SK-N-SH treated with all-trans-retinoic acid at 6 μM for 48 hours (cell line): ENCODE measurements at regions not wholly inside any gene's neighbourhood (a gene's known extent, or its start where the extent isn't known, plus 50 kb on each side); places are given as distances from the start of the nearest gene placed in this dataset.
A peak's percentile ranks its signal among the peaks of the same experiment; 100 is the strongest.

Experiments
- ATAC-seq: fragments of 200-7000 bp; cut with Tn5 transposase; 3 replicates; pipeline ENCODE4 v1.9.1; 2020; ENCODE audit warnings: mild to moderate bottlenecking, moderate library complexity
- ARNTL ChIP-seq: fragments of 450-650 bp; formaldehyde crosslinking; IDR thresholded peaks from 2 replicates; pipeline ENCODE4 v1.5.0; 2020; ENCODE audit warnings: low read depth, mild to moderate bottlenecking, moderate library complexity, borderline replicate concordance
- BACH2 ChIP-seq: fragments of 250-450 bp; sonication (Bioruptor Pico); IDR thresholded peaks from 2 replicates; pipeline ENCODE4 v1.9.0; 2021; ENCODE audit warnings: mild to moderate bottlenecking, borderline replicate concordance
- CREB5 ChIP-seq: fragments of 250-450 bp; sonication (Bioruptor Pico); IDR thresholded peaks from 2 replicates; pipeline ENCODE4 v1.5.1; 2020; ENCODE audit warnings: low read depth, mild to moderate bottlenecking, moderate library complexity
- CSDC2 ChIP-seq: fragments of 250-450 bp; sonication (Bioruptor Pico); IDR thresholded peaks from 2 replicates; pipeline ENCODE4 v1.5.0; 2020; ENCODE audit warnings: mild to moderate bottlenecking, moderate library complexity
- CSRNP3 ChIP-seq: fragments of 250-450 bp; sonication (Bioruptor Pico); IDR thresholded peaks from 2 replicates; pipeline ENCODE4 v1.5.1; 2021; ENCODE audit warnings: mild to moderate bottlenecking, moderate library complexity
- ESRRG ChIP-seq: fragments of 250-450 bp; sonication (Bioruptor Pico); IDR thresholded peaks from 2 replicates; pipeline ENCODE4 v1.6.1; 2021; ENCODE audit warnings: mild to moderate bottlenecking
- GLIS3 ChIP-seq: fragments of 250-450 bp; sonication (Bioruptor Pico); IDR thresholded peaks from 2 replicates; pipeline ENCODE4 v1.5.0; 2020; ENCODE audit warnings: mild to moderate bottlenecking, moderate library complexity
- ISL1 ChIP-seq: fragments of 250-450 bp; sonication (Bioruptor Pico); IDR thresholded peaks from 2 replicates; pipeline ENCODE4 v2.1.2; 2022; ENCODE audit warnings: mild to moderate bottlenecking, moderate library complexity
- OSR1 ChIP-seq: fragments of 250-450 bp; sonication (Bioruptor Pico); IDR thresholded peaks from 2 replicates; pipeline ENCODE4 v1.8.0; 2022; ENCODE audit warnings: moderate library complexity, mild to moderate bottlenecking, inconsistent platforms
- PATZ1 ChIP-seq: fragments of 250-450 bp; sonication (Bioruptor Pico); IDR thresholded peaks from 2 replicates; pipeline ENCODE4 v1.8.0; 2020; ENCODE audit warnings: mild to moderate bottlenecking, moderate library complexity, borderline replicate concordance
- PPARA ChIP-seq: fragments of 250-450 bp; sonication (Bioruptor Pico); IDR thresholded peaks from 2 replicates; pipeline ENCODE4 v1.5.0; 2020; ENCODE audit warnings: mild to moderate bottlenecking, borderline replicate concordance
- RARB ChIP-seq: fragments of 250-450 bp; sonication (Bioruptor Pico); IDR thresholded peaks from 2 replicates; pipeline ENCODE4 v1.8.0; 2021; ENCODE audit warnings: mild to moderate bottlenecking, moderate library complexity
- SNAI2 ChIP-seq: fragments of 250-450 bp; sonication (Bioruptor Pico); IDR thresholded peaks from 2 replicates; pipeline ENCODE4 v1.5.0; 2020; ENCODE audit warnings: mild to moderate bottlenecking, moderate library complexity
- TCF4 ChIP-seq: fragments of 250-450 bp; sonication (Bioruptor Pico); IDR thresholded peaks from 2 replicates; pipeline ENCODE4 v1.8.0; 2021; ENCODE audit warnings: mild to moderate bottlenecking, moderate library complexity, borderline replicate concordance
- TSHZ2 ChIP-seq: fragments of 250-450 bp; sonication (Bioruptor Pico); IDR thresholded peaks from 2 replicates; pipeline ENCODE4 v1.5.0; 2020; ENCODE audit warnings: mild to moderate bottlenecking, moderate library complexity
- ZC3H10 ChIP-seq: fragments of 250-450 bp; sonication (Bioruptor Pico); IDR thresholded peaks from 2 replicates; pipeline ENCODE4 v1.5.1; 2021; ENCODE audit warnings: mild to moderate bottlenecking, moderate library complexity
- ZFP3 ChIP-seq: fragments of 250-450 bp; sonication (Bioruptor Pico); IDR thresholded peaks from 2 replicates; pipeline ENCODE4 v1.5.0; 2020; ENCODE audit warnings: mild to moderate bottlenecking, moderate library complexity
- ZFP30 ChIP-seq: fragments of 450-650 bp; formaldehyde crosslinking; IDR thresholded peaks from 2 replicates; pipeline ENCODE4 v1.5.0; 2022; ENCODE audit warnings: mild to moderate bottlenecking, moderate library complexity
- ZNF565 ChIP-seq: fragments of 450-650 bp; formaldehyde crosslinking; conservative IDR thresholded peaks from 2 replicates; pipeline ENCODE4 v1.5.0; 2020; ENCODE audit warnings: low read depth, mild to moderate bottlenecking, moderate library complexity
- ZNF70 ChIP-seq: fragments of 450-650 bp; formaldehyde crosslinking; IDR thresholded peaks from 2 replicates; pipeline ENCODE4 v1.5.0; 2020; ENCODE audit warnings: mild to moderate bottlenecking, moderate library complexity

- peak; percentile 90 for ATAC-seq
- TF ChIP-seq ZFP3 (CRISPR knock-in tag) (0 out of 2 replicates have a peak, but pooled peaks have one; percentile 24), TSHZ2 (CRISPR knock-in tag) (no peak)
- TF ChIP-seq, all 23 proteins: peak for 1
These were observed 101.7 kb upstream of the TPM1 start for GRCh38 chr15:62940755-62941361.

GRCh38 chr15:62941699-62942098 is 100.8 kb upstream of the TPM1 start:
- ATAC-seq: peak; percentile 63
- TF ChIP-seq OSR1 (CRISPR knock-in tag): no peak
- TF ChIP-seq SNAI2: no peak
- no peak for TF ChIP-seq TSHZ2 (CRISPR knock-in tag)
- TF ChIP-seq CSDC2 (CRISPR knock-in tag): no peak
- no peak for TF ChIP-seq BACH2 (CRISPR knock-in tag)
- TF ChIP-seq ZC3H10: no peak
- TF ChIP-seq ZNF565: no peak
- no peak for TF ChIP-seq ARNTL (CRISPR knock-in tag)
- TF ChIP-seq ZFP3 (CRISPR knock-in tag): no peak
- TF ChIP-seq RARB (CRISPR knock-in tag): no peak
- TF ChIP-seq GLIS3 (CRISPR knock-in tag): no peak
- no peak for TF ChIP-seq CREB5 (CRISPR knock-in tag)
- no peak for TF ChIP-seq ESRRG

GRCh38 chr15:62942428-62942827 is 100.1 kb upstream of the TPM1 start:
- ATAC-seq: no peak

GRCh38 chr15:62945063-62945462 is 97.5 kb upstream of the TPM1 start:
- ATAC-seq: no peak
- TF ChIP-seq PPARA: no peak
- no peak for TF ChIP-seq TSHZ2 (CRISPR knock-in tag)
- TF ChIP-seq OSR1 (CRISPR knock-in tag): no peak
- no peak for TF ChIP-seq ZNF565
- TF ChIP-seq TCF4 (CRISPR knock-in tag): no peak
- no peak for TF ChIP-seq ZFP30
- no peak for TF ChIP-seq ZC3H10
- no peak for TF ChIP-seq RARB (CRISPR knock-in tag)
- TF ChIP-seq ESRRG: no peak
- no peak for TF ChIP-seq CREB5 (CRISPR knock-in tag)
- no peak for TF ChIP-seq BACH2 (CRISPR knock-in tag)
- TF ChIP-seq ZNF70 (CRISPR knock-in tag): no peak
- TF ChIP-seq CSRNP3 (CRISPR knock-in tag): no peak
- TF ChIP-seq GLIS3 (CRISPR knock-in tag): no peak
- no peak for TF ChIP-seq ISL1 (CRISPR knock-in tag)
- no peak for TF ChIP-seq PATZ1 (CRISPR knock-in tag)
- TF ChIP-seq ARNTL (CRISPR knock-in tag): no peak

More at GRCh38 chr15:62942428-62942827, 100.1 kb upstream of the TPM1 start:
- no peak for TF ChIP-seq ZC3H10
- TF ChIP-seq, all 23 proteins: peak for 0
